AG04449 (cell line): ENCODE measurements at regions not wholly inside any gene's neighbourhood (a gene's known extent, or its start where the extent isn't known, plus 50 kb on each side); places are given as distances from the start of the nearest gene placed in this dataset.
"Not testable (repeated sequence)": the region's sequence is repeated elsewhere in the genome, so short reads cannot be mapped to it uniquely, and the experiment has no call there.

ENCODE experiments used
- CTCF ChIA-PET: fragments of 350-600 bp; formaldehyde crosslinking; extraction: SDS; loops from one replicate; lab custom pipeline; 2021; ENCODE audit warnings: antibody characterized with exemption; lab: Yijun Ruan, JAX
- POLR2A ChIA-PET: fragments of 400-600, 350-600 bp; formaldehyde crosslinking; extraction: SDS; loops from one replicate; lab custom pipeline; 2020; ENCODE audit warnings: antibody characterized with exemption, inconsistent platforms; lab: Yijun Ruan, JAX
- DNase-seq: peaks from one replicate; pipeline ENCODE4 v3.0.0-alpha.2; 2010; ENCODE audit warnings: low read depth, low spot score
- H3K4me3 ChIP-seq: 2 replicates; pipeline ENCODE4 v1.5.1; 2011; ENCODE audit warnings: low read depth, mild to moderate bottlenecking, control low read depth, low read length
- TF ChIP-seq, protein P1 (sequence below): IDR thresholded peaks from one replicate; pipeline ENCODE4 v1.5.1; 2011; ENCODE audit warnings: mild to moderate bottlenecking, moderate library complexity, low read length, control low read depth, inconsistent platforms; ENCODE audit not compliant: insufficient read depth; ENCODE audit errors: missing control alignments

GRCh38 chr10:33476757-33477273 is 142.3 kb upstream of the NRP1 start:
- POLR2A ChIA-PET: interaction anchor here (0.7 kb wide), 1 partner anchor 41 kb away, joined by 3 read pairs; no protein-coding TSS in a partner anchor
- TF ChIP-seq, protein P1, sequence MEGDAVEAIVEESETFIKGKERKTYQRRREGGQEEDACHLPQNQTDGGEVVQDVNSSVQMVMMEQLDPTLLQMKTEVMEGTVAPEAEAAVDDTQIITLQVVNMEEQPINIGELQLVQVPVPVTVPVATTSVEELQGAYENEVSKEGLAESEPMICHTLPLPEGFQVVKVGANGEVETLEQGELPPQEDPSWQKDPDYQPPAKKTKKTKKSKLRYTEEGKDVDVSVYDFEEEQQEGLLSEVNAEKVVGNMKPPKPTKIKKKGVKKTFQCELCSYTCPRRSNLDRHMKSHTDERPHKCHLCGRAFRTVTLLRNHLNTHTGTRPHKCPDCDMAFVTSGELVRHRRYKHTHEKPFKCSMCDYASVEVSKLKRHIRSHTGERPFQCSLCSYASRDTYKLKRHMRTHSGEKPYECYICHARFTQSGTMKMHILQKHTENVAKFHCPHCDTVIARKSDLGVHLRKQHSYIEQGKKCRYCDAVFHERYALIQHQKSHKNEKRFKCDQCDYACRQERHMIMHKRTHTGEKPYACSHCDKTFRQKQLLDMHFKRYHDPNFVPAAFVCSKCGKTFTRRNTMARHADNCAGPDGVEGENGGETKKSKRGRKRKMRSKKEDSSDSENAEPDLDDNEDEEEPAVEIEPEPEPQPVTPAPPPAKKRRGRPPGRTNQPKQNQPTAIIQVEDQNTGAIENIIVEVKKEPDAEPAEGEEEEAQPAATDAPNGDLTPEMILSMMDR: no peak

GRCh38 chr10:33473688-33474087 is 139.2 kb upstream of the NRP1 start:
- CTCF ChIA-PET: no interaction called here
- TF ChIP-seq, protein P1: no peak
- DNase-seq: no peak
- POLR2A ChIA-PET: no interaction called here
- H3K4me3 ChIP-seq: no peak overlapping the region

More at GRCh38 chr10:33476757-33477273, 142.3 kb upstream of the NRP1 start:
- no peak overlapping the region for H3K4me3 ChIP-seq
- DNase-seq: no peak
- CTCF ChIA-PET: no interaction called here

- DNase-seq, POLR2A ChIA-PET, H3K4me3 ChIP-seq, CTCF ChIA-PET: not testable (repeated sequence)
Observed at GRCh38 chr10:33468006-33468405, 133.5 kb upstream of the NRP1 start.

- no peak overlapping the region for H3K4me3 ChIP-seq
- TF ChIP-seq, protein P1: no peak
- ChIA-PET POLR2A (no interaction called here), CTCF (no interaction called here)
- no peak for DNase-seq
Observed at GRCh38 chr10:33465747-33466146, 131.3 kb upstream of the NRP1 start.

GRCh38 chr10:33463011-33463410 is 128.5 kb upstream of the NRP1 start:
- no peak for DNase-seq
- POLR2A ChIA-PET: no interaction called here
- TF ChIP-seq, protein P1: no peak
- CTCF ChIA-PET: interaction anchor here (1.0 to 1.2 kb wide), 2 partner anchors 102 to 270 kb away, joined by 3 read pairs; no protein-coding TSS in a partner anchor
- no peak overlapping the region for H3K4me3 ChIP-seq

DNA sequence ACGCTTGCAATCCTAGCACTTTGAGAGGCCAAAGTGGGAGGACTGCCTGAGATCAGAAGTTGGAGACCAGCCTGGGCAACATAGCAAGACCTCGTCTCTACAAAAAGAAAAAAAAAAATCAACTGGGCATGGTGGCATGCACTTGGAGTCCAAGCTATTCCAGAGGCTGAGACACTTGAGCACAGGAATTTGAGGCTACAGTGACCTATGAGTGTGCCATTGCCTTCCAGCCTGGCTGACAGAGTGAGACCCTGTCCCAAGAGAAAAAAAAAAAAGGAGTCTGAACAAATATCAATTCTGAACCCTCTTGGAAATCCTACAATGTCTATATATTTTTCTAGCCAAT is 126.8 kb upstream of the NRP1 start:
- ChIA-PET POLR2A (no interaction called here), CTCF (no interaction called here)
- DNase-seq: no peak
- TF ChIP-seq, protein P1: no peak
- H3K4me3 ChIP-seq: no peak overlapping the region
